ENCODE measurements at regions not wholly inside any gene's neighbourhood (a gene's known extent, or its start where the extent isn't known, plus 50 kb on each side); places are given as distances from the start of the nearest gene placed in this dataset.

DNA sequence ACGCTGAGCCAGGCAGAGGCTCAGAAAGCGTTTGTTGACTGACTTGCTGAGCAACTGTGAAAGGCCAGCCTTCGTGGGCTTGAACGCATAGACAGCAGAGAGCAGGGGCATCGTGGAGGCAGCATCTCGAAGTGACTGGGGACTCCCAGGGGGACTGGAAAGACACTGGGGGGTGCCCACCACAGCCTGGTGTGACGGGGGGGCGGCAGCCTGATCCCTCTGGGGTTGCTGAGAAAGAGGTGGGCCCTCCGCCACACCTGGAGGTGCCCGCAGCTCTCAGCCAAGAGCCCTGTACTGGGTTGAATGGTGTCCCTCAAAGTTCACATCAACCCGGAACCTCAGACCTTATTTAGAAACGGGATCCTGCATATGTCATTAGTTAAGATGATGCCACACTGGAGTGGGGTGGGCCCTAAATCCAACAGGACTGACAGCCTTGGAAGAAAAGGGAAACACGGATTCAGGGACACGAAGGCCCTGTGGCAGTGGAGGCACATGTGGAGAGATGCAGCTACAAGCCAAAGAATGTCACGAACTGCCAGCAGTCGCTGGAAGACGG, 84.6 kb downstream of the RFLNA start:
- TF ChIP-seq, protein P1, sequence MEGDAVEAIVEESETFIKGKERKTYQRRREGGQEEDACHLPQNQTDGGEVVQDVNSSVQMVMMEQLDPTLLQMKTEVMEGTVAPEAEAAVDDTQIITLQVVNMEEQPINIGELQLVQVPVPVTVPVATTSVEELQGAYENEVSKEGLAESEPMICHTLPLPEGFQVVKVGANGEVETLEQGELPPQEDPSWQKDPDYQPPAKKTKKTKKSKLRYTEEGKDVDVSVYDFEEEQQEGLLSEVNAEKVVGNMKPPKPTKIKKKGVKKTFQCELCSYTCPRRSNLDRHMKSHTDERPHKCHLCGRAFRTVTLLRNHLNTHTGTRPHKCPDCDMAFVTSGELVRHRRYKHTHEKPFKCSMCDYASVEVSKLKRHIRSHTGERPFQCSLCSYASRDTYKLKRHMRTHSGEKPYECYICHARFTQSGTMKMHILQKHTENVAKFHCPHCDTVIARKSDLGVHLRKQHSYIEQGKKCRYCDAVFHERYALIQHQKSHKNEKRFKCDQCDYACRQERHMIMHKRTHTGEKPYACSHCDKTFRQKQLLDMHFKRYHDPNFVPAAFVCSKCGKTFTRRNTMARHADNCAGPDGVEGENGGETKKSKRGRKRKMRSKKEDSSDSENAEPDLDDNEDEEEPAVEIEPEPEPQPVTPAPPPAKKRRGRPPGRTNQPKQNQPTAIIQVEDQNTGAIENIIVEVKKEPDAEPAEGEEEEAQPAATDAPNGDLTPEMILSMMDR (IDR thresholded peaks at IDR 0.05; ENCODE audit: low read depth, low read length), result no peak
- TF ChIP-seq EZH2phosphoT487 (IDR thresholded peaks at IDR 0.05; ENCODE audit: low read depth), result no peak

Data from OCI-LY3 (cell line).